GM19467 (cell line): ENCODE measurements at regions not wholly inside any gene's neighbourhood (a gene's known extent, or its start where the extent isn't known, plus 50 kb on each side); places are given as distances from the start of the nearest gene placed in this dataset.
"Not testable (repeated sequence)": the region's sequence is repeated elsewhere in the genome, so short reads cannot be mapped to it uniquely, and the experiment has no call there.

ENCODE experiments used
- ATAC-seq: cut with Tn5 transposase; IDR thresholded peaks from one replicate; pipeline ENCODE4 v1.9.1; 2021; ENCODE audit warnings: mild to moderate bottlenecking, moderate library complexity; ENCODE audit not compliant: unreplicated experiment

- no peak for ATAC-seq
Measured at GRCh38 chr12:46522071-46522470, 149.5 kb upstream of the SLC38A2 start.

- ATAC-seq, result no peak
Measured at GRCh38 chr12:46521145-46521544, 148.6 kb upstream of the SLC38A2 start.

- ATAC-seq, result no peak
Measured at GRCh38 chr12:46519407-46519806, 146.8 kb upstream of the SLC38A2 start.

- no peak for ATAC-seq
Measured at GRCh38 chr12:46518729-46519128, 146.2 kb upstream of the SLC38A2 start.

GRCh38 chr12:46518169-46518568 lies 145.6 kb upstream of the SLC38A2 start:
- no peak for ATAC-seq

- ATAC-seq, result peak; percentile 33
Measured at GRCh38 chr12:46517579-46517962, 145.0 kb upstream of the SLC38A2 start.

GRCh38 chr12:46516933-46517578 lies 144.5 kb upstream of the SLC38A2 start:
- peak; percentile 96 for ATAC-seq

GRCh38 chr12:46516238-46516932 lies 143.8 kb upstream of the SLC38A2 start:
- ATAC-seq, result no peak

- ATAC-seq, result no peak
Measured at GRCh38 chr12:46515829-46516228, 143.3 kb upstream of the SLC38A2 start.

- no peak for ATAC-seq
Measured at GRCh38 chr12:46514886-46515285, 142.3 kb upstream of the SLC38A2 start.

GRCh38 chr12:46510257-46510656 lies 137.7 kb upstream of the SLC38A2 start:
- ATAC-seq, result not testable (repeated sequence)

- no peak for ATAC-seq
Measured at GRCh38 chr12:46509135-46509534, 136.6 kb upstream of the SLC38A2 start.

- no peak for ATAC-seq
Measured at GRCh38 chr12:46508651-46509050, 136.1 kb upstream of the SLC38A2 start.

- no peak for ATAC-seq
Measured at GRCh38 chr12:46507766-46508165, 135.2 kb upstream of the SLC38A2 start.

- ATAC-seq, result no peak
Measured at GRCh38 chr12:46506961-46507360, 134.4 kb upstream of the SLC38A2 start.

- ATAC-seq, result no peak
Measured at GRCh38 chr12:46506198-46506597, 133.6 kb upstream of the SLC38A2 start.

- ATAC-seq, result no peak
Measured at GRCh38 chr12:46504494-46504893, 131.9 kb upstream of the SLC38A2 start.

GRCh38 chr12:46503637-46504175 lies 131.1 kb upstream of the SLC38A2 start:
- no peak for ATAC-seq

GRCh38 chr12:46500673-46501072 lies 128.1 kb upstream of the SLC38A2 start:
- no peak for ATAC-seq

- ATAC-seq, result peak; percentile 73
Measured at GRCh38 chr12:46499901-46500300, 127.3 kb upstream of the SLC38A2 start.

GRCh38 chr12:46499226-46499625 lies 126.7 kb upstream of the SLC38A2 start:
- no peak for ATAC-seq

GRCh38 chr12:46497739-46498138 lies 125.2 kb upstream of the SLC38A2 start:
- no peak for ATAC-seq
